GM18520 (cell line): ENCODE measurements at regions not wholly inside any gene's neighbourhood (a gene's known extent, or its start where the extent isn't known, plus 50 kb on each side); places are given as distances from the start of the nearest gene placed in this dataset.
"Not testable (repeated sequence)": the region's sequence is repeated elsewhere in the genome, so short reads cannot be mapped to it uniquely, and the experiment has no call there.

Experiments
- ATAC-seq: cut with Tn5 transposase; IDR thresholded peaks from one replicate; pipeline ENCODE4 v1.9.1; 2021; ENCODE audit not compliant: unreplicated experiment

DNA sequence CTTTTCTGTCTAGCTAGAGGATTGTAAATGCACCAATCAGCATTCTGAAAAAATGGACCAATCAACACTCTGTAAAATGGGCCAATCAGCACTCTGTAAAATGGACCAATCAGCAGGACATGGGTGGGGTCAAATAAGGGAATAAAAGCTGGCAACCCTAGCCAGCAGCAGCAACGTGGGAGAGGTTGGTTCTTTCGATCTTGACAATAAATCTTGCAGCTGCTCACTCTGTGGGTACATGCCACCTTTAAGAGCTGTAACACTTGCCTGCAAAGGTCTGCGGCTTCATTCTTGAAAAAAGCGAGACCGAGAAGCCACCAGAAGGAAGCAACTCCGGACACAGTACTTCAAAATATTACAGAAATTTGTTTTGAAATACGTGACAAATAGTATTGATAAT, 424.6 kb upstream of the CDH9 start:
- no peak for ATAC-seq

DNA sequence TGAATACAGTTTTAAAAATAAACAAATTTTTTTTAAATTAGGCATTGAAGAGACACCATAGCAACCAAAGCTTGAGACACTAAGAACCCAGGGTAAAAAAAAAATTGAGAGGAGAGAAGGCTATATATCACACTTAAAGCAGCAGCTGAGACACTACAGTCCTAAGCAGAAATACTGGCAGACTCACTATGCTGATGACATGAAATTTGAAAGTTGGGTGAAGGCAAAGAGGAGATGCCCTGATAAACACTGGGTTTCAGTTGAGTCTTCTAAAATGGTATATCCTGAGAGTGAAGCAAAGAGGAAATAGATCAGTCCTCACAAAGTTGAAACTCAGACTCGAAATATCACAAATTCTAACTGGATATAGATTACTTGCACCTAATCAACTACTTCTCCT, 419.9 kb upstream of the CDH9 start:
- ATAC-seq: no peak

DNA sequence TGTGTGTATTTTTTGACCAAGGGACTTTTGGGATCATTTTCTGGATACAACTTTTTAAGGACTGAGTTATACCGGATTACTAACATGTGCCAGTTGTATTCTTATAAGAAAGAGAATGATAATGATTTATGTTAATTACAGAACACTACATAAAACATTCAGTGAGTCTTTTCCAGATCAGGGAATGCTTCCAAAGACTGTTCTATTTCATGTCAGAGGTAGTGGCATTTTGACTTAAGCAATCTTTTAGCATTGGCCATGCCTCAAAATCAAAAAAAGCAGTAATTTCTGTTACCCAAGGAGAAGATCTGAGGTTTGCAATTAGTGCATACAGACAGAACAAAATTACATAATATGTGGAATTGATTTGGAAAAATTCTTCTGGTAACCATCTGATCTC, 413.0 kb upstream of the CDH9 start:
- no peak for ATAC-seq

DNA sequence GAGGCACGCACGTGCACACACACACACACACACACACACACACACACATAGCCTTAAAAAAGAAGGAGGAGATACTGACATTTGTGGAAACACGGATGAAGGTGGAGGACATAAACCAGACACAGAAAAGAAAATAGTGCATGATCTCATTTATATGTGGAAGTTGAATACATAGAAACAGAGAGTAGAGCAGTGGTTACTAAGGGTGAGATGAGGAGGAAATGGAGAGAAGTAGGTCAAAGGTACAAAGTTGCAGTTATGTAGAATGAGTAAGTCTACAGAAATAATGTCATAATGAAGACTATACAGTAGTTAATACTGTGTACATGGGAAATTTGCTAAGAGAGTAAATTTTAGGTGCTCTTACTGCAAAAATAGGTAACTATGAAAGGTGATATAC, 412.2 kb upstream of the CDH9 start:
- ATAC-seq: no peak

DNA sequence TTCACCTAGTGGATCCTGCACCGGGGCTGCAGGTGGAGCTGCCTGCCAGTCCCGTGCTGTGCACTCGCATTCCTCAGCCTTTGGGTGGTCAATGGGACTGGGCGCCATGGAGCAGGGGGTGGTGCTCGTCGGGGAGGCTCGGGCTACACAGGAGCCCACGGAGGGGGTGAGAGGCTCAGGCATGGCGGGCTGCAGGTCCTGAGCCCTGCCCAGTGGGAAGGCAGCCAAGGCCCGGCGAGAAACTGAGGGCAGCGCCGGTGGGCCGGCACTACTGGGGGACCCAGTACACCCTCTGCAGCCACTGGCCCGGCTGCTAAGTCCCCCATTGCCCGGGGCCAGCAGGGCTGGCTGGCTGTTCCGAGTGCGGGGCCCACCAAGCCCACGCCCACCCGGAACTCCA, 401.0 kb upstream of the CDH9 start:
- not testable (repeated sequence) for ATAC-seq

DNA sequence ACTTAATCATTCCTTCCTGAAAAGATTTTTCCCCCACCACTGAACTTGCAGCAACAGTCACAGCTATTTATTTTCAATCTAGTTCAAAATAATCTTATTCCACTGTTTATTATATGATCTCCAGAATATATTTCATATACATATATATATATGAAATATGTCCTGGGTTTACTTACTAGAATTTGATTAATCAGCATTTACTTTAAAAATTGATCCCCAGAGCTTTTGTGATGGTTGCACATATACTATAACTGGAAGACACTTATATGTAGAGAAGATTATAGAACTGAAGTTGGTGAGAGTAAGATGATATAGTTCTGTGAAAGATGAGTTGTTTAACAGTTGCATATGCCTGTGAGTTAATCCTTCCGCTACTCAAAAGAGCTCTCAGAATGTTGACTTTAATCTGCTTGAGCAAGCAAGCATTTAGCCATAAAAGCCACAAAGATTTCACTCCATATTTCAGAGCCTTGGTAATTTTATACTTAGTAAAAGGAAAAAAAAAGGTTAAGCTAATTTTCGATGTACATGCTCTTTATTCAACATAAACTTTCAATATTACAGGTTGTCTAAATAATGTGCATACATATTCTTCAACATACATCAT, 399.3 kb upstream of the CDH9 start:
- no peak for ATAC-seq

DNA sequence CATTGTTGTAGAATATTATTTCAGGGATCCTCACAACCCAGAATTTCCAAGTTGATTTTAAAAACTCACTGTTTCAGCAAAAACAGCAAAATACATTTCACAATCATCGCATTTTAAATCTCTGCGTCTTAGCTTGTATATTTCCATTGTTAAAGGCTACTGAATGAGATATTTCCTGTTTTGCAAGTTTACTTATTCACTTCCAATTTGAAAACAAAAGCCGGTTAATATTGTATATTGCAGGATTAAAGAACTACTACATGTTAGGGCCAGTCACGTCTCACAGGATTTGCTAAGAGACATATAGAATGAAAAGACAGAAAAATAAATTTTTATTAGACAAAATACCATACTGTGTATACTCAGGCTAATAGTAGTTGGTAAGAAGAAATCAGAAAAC, 395.9 kb upstream of the CDH9 start:
- no peak for ATAC-seq

DNA sequence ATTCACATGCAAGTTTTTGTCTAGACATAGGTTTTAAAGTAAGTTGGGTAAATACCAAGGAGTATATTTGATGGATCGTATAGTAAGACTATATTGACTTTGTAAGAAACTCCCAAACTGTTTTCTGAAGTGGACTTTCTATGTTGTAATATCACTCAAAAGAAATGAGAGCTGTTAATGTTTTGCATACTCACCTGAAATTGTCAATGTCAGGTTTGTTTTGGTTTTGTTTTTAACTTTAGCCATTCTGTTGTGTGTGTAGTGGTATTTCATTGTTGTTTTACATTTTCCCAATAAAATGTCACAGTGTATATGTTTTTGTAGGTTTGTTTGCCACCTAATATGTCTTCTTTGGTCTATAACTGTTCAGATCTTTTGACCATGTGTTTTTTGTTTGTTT, 375.7 kb upstream of the CDH9 start:
- ATAC-seq: no peak

DNA sequence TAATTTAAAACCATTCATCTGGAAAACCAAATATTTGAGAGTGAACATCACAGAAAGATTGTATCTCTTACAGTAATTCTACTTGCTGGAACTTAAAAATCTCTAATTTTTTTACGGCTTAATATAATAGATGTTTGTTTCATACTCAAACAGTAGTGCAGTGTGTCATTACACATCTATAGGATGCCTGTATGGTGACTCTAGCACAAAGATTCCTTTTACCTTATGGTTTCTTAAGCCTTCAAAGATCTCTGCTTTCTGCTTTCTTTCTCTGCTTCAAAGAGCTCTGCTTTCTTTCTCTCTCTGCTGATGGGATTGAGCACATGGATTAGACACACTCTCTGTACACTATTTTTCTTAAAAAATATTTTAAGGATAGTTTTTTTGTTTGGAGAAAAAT, 374.0 kb upstream of the CDH9 start:
- no peak for ATAC-seq

DNA sequence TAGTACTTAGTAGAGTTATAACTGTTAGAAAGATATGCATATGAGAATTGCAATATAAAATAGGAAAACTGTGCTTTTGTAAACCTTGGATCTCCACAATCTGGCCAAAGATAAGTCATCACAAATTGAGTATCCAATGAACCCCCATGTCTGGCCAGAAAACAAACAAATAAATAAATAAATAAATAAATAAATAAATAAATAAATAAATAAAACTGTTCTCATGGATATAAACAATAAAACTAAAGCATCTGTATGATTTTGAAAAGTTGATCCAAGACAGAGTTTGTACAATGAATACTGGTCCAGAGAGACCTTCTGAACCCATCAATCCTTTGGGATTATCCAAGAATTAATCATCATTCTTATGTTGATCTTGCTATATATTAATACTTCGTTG, 367.6 kb upstream of the CDH9 start:
- ATAC-seq: no peak

DNA sequence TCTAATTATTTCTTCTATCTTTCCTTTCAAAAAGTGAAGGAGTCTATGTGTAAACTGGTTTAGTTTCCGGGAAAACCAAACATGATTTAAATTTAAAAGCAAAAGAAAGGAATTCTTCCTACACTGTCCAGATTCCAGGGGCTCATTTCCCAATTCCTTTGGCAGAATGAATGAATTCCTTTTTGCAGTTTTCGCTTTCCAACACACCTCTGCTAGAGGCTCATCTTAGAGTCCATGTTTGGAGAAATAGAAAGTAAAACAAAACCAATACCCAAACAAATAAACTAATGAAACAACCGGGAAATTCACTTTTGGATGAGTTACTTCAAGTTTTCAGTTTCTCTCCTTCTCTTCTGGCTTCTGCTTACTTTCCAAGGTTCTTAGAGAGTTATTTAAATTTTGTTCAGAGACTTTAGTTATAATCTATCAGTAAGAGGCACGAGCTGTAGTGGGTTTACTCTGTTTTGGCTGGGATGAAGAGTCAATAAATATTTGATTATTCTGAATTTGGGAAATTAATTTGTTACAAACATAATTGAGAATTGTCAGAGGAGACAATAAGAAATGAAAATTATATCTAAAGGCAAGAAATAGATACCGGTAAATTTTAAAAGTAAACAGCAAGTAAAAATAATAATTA, 365.0 kb upstream of the CDH9 start:
- no peak for ATAC-seq

DNA sequence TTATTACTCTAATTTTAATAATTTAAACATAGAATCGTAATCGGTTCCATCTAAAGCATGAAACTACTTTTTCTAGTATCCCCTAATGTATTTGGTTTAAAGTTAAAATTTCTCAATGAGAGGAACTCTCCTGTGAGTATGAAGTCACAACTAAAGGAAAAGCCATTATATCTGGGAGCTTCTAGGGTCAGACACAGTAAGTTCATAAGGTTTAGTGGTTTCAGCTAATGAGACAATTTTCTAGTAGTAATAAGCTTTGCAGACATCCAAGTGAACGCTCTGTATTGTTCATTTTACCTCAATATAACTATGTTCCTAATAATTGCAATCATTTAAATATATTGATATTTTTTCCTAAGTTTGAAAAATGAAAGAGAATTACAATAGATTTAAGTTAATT, 364.4 kb upstream of the CDH9 start:
- no peak for ATAC-seq

DNA sequence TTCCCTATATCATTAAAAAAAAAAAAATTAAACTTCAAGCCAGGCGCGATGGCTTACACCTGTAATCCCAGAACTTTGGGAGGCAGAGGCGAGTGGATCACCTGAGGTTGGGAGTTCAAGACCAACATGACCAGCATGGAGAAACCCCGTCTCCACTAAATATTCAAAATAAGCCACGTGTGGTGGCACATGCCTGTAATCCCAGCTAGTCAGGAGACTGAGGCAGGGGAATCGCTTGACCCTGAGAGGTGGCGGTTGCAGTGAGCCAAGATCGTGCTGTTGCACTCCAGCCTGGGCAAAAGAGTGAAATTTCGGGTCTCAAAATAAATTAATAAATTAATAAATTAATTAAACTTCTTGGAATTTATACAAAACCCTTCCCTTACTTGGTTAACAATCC, 358.6 kb upstream of the CDH9 start:
- no peak for ATAC-seq

DNA sequence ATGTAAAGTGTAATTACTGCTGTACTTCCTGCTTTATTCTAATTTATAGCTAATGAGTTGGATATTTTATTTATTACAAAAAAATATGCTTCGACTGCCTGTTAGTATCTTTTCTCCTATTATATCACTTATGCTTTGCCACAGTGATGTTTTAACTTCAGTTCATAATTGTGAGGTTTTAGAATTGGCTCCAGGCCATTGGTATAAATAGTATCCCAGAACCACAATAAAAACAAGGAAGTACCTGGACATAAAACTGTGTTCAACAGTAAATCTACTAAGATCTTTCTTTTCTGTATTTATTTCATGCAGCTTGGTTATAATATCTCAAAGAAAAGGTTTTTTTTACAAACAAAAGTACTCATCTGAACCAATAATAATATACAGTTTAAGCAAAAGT, 354.3 kb upstream of the CDH9 start:
- no peak for ATAC-seq

DNA sequence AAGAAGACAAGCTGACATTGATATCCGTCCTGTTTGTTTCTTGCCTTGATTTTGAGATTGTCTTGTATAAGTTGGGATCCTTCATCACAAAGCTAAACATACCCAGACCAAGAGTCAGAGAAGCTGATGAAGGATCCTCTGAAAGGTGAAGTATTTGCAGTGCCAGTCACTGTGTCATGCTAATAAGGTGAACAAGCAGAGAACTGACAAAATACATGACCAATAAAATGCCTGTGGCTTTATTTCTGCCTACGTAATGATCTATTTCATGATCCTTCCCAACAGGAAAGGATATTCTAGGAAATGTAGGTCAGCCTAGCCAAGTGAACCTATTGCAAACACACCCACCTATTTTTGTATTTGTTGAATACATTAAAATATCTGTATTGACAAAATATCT, 351.3 kb upstream of the CDH9 start:
- ATAC-seq: no peak

DNA sequence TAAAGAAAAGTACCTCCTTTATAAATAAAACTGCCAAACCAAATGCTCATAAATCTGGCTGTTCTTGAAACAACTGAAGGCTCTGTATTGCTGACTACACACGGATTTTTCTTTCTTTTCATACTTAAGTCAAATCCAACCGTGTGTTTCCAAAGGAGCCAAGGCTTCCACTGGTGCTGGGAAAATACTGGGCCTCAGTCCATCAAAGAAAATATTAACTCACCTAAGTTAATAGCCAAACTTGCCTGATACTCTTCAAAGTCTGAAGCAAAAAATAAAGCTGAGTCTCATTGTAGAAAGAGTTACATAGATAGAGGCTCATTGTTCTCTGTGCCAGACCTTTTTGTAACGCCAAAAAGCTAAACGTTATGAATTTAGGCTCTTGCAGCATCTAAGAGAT, 350.4 kb upstream of the CDH9 start:
- no peak for ATAC-seq

DNA sequence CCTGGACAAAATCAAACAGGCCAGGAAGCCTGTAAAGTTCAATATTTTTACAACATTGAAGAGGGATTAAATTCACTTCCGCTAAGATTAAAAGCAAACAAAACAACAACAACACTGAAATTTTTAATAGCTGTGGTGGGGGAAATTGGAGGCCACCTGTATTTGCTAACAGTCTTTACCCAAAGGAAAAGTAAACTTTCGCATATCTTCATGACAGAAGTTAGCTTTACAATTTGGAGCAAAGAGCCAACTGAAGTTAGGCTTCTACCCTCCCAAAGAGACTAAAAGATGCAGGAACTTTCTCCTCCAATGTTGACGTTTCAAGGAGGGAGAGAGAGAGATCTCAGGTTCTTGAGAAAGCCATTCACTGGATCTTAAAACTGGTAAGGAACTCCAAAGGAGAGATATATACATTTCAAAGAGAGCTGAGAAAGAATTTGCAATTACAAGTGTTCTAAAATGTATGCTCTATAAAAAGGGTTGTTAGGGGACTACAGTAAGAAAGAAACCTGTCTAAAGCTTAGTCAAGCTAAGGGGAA, 349.2 kb upstream of the CDH9 start:
- ATAC-seq: no peak

DNA sequence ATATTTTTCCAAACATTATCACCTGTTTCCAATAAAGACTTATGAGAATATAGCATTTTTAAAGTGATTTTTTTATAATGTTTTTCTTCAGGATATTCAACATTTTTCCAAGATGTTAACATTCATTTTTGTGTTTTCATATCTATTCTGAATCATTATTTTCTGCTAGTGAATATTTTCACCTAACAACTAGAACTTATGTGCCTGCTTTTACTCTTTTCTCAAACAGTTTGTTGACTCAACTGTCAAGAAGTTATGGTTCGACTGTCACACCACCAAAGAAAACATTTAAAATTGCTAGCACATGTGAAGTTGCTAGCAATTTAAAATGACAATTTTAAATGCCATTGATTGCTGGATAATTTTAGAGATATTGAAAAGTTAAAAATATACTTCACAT, 343.3 kb upstream of the CDH9 start:
- no peak for ATAC-seq

DNA sequence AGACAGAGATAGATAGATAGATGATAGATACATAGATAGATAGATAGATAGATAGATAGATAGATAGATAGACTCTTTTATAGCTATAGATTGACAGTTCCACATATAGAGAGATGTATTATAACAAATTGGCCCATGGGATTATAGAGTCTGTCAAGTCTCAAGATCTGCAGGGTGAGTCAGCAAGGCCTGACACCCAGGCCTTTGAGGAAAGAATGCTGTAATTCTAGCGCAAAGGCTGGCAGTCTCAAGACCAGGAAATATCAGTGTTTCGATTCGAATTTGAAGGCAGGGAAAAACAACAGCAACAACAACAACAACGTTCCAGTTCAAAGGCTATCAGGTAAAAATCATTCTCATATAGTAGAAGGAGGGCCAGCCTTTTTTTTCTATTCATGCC, 339.2 kb upstream of the CDH9 start:
- ATAC-seq: no peak

DNA sequence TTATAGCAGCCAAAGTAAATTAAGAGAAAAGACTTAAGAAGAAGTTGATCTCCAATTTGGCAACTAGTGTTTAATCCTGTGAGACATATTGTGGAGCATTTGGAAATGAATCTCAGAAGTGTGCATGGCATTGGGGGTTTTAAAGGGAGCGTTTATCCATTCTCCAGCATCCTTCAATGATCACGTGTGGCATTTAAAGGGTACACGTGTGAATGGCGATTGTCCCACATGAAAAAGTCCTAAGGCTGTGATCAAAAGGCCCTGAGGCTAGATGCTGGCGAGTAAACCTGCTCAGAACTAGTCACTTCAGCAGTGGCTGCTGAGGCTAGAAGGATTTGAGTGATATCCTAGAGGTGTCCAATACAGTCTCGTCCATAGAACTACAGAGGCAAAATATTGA, 315.6 kb upstream of the CDH9 start:
- ATAC-seq: no peak

DNA sequence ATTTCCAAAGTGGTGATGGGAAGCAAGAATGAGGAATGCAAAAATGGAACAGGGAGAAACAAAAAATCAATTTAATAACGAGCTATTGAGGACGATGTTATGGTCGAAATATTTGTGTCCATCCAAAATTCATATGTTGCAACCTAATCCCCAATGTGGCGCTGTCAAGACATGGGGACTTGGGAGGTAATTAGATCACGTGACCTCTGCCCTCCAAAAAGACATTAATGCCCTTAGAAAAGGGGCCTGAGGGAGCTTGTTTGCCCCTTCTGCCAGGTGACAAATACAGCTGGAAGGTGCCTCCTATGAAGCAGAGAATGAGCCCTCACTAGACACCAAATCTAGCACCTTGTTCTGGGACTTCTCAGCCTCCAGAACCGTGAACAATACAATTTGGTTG, 315.2 kb upstream of the CDH9 start:
- ATAC-seq: no peak

DNA sequence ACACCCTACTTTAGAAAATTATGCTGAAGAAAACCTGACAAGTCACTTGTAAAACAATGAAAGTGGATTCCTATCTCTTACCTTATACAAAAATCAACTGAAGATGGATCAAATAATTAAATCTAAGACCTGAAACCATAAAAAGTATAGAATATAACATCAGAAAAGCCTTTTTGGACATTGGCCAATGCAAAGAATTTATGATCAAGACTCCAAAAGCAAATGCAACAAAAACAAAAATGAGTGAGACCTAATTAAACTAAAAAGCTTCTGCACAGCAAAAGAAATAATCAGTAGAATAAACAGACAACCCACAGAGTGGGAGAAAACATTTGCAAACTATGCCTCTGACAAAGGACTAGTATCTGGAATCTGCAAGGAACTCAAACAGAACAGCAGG, 303.0 kb upstream of the CDH9 start:
- ATAC-seq: no peak

DNA sequence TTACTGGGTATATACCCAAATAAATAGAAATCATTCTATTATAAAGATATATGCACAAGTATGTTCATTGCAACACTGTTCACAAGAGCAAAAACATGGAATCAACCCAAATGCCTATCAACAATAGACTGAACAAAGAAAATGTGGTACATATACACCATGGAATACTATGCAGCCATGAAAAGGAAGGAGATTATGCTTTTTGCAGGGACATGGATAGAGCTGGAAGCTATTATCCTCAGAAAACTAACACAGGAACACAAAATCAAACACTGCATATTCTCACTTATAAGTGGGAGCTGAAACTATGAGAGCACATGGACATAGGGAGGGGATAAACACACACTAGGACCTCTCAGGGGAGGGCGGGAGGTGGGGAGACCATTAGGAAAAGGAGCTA, 298.4 kb upstream of the CDH9 start:
- ATAC-seq: no peak
